VCaP (cell line): ENCODE measurements at regions not wholly inside any gene's neighbourhood (a gene's known extent, or its start where the extent isn't known, plus 50 kb on each side); places are given as distances from the start of the nearest gene placed in this dataset.
"Not testable (repeated sequence)": the region's sequence is repeated elsewhere in the genome, so short reads cannot be mapped to it uniquely, and the experiment has no call there.

ENCODE experiments used
- H3K27ac ChIP-seq: fragments of 450-650 bp; 2 replicates; pipeline ENCODE4 v1.5.1; 2017
- CTCF ChIP-seq: fragments of 450-650 bp; conservative IDR thresholded peaks from 2 replicates; pipeline ENCODE4 v1.5.1; 2017; ENCODE audit warnings: mild to moderate bottlenecking, moderate library complexity

- no peak overlapping the region for H3K27ac ChIP-seq
Measured at GRCh38 chrX:45428831-45429230, 228.2 kb upstream of the DIPK2B start.

GRCh38 chrX:45424326-45424725 lies 223.7 kb upstream of the DIPK2B start:
- H3K27ac ChIP-seq = no peak overlapping the region
- no peak for TF ChIP-seq CTCF

More at GRCh38 chrX:45428831-45429230, 228.2 kb upstream of the DIPK2B start:
- no peak for TF ChIP-seq CTCF

GRCh38 chrX:45422216-45422925 lies 221.7 kb upstream of the DIPK2B start:
- no peak for TF ChIP-seq CTCF
- H3K27ac ChIP-seq = no peak overlapping the region

GRCh38 chrX:45421806-45422205 lies 221.1 kb upstream of the DIPK2B start:
- H3K27ac ChIP-seq = no peak overlapping the region
- TF ChIP-seq CTCF = no peak

GRCh38 chrX:45404206-45404605 lies 203.5 kb upstream of the DIPK2B start:
- no peak overlapping the region for H3K27ac ChIP-seq
- TF ChIP-seq CTCF = no peak

- TF ChIP-seq CTCF = no peak
- no peak overlapping the region for H3K27ac ChIP-seq
Measured at GRCh38 chrX:45401923-45402322, 201.2 kb upstream of the DIPK2B start.

- H3K27ac ChIP-seq = not testable (repeated sequence)
Measured at GRCh38 chrX:45400951-45401725, 200.5 kb upstream of the DIPK2B start.
